T-helper 2 cell treated with Interferon-gamma antibody and Interleukin-4, amounts not matched to agents 5 μg/mL and 100 μg/mL, for 36 hours (primary cell): ENCODE measurements at regions not wholly inside any gene's neighbourhood (a gene's known extent, or its start where the extent isn't known, plus 50 kb on each side); places are given as distances from the start of the nearest gene placed in this dataset.
A peak's percentile ranks its signal among the peaks of the same experiment; 100 is the strongest.

ENCODE experiments used
- DNase-seq: peaks from one replicate; pipeline ENCODE4 v3.0.0; 2021; ENCODE audit warnings: low spot score
- H3K27ac Mint-ChIP-seq: one replicate; pipeline ENCODE4 v1.8.0; 2021; ENCODE audit warnings: mild to moderate bottlenecking, mixed read lengths
- H3K27me3 Mint-ChIP-seq: one replicate; pipeline ENCODE4 v1.8.0; 2021; ENCODE audit warnings: low read depth, mixed read lengths
- H3K36me3 Mint-ChIP-seq: one replicate; pipeline ENCODE4 v1.8.0; 2021; ENCODE audit warnings: low read depth, mixed read lengths
- H3K4me1 Mint-ChIP-seq: one replicate; pipeline ENCODE4 v1.8.0; 2021; ENCODE audit warnings: low read depth, mixed read lengths
- H3K4me3 Mint-ChIP-seq: one replicate; pipeline ENCODE4 v1.8.0; 2022; ENCODE audit warnings: mild to moderate bottlenecking, moderate library complexity, mixed read lengths
- H3K9me3 Mint-ChIP-seq: one replicate; pipeline ENCODE4 v1.8.0; 2021; ENCODE audit warnings: mixed read lengths

GRCh38 chr1:198936371-198937083 lies 297.7 kb downstream of the PTPRC start:
- Mint-ChIP-seq H3K4me3 (no peak overlapping the region), H3K36me3 (peaks cover 21% of the 10 kb centered on the region), H3K27ac (peak overlapping the region; percentile 94), H3K4me1 (peaks cover 26% of the 10 kb centered on the region), H3K9me3 (peaks cover 7% of the 10 kb centered on the region), H3K27me3 (no peaks in the 10 kb centered on the region)
- no peak for DNase-seq

- H3K36me3 Mint-ChIP-seq = peaks cover 18% of the 10 kb centered on the region
- DNase-seq = peak; percentile 75
- no peaks in the 10 kb centered on the region for H3K27me3 Mint-ChIP-seq
- peak overlapping the region; percentile 94 for H3K27ac Mint-ChIP-seq
- peaks cover 23% of the 10 kb centered on the region for H3K4me1 Mint-ChIP-seq
- peaks cover 10% of the 10 kb centered on the region for H3K9me3 Mint-ChIP-seq
- no peak overlapping the region for H3K4me3 Mint-ChIP-seq
Measured at GRCh38 chr1:198937231-198938031, 298.6 kb downstream of the PTPRC start.

- Mint-ChIP-seq H3K9me3 (peaks cover 10% of the 10 kb centered on the region), H3K4me1 (peaks cover 11% of the 10 kb centered on the region), H3K27ac (no peak overlapping the region), H3K36me3 (peaks cover 8% of the 10 kb centered on the region), H3K27me3 (no peaks in the 10 kb centered on the region), H3K4me3 (no peak overlapping the region)
- no peak for DNase-seq
Measured at GRCh38 chr1:198939286-198939685, 300.4 kb downstream of the PTPRC start.

- peaks cover 10% of the 10 kb centered on the region for H3K9me3 Mint-ChIP-seq
- H3K36me3 Mint-ChIP-seq = peaks cover 8% of the 10 kb centered on the region
- H3K4me1 Mint-ChIP-seq = peaks cover 11% of the 10 kb centered on the region
- no peak overlapping the region for H3K27ac Mint-ChIP-seq
- H3K4me3 Mint-ChIP-seq = no peak overlapping the region
- DNase-seq = no peak
- no peaks in the 10 kb centered on the region for H3K27me3 Mint-ChIP-seq
Measured at GRCh38 chr1:198939956-198940355, 301.1 kb downstream of the PTPRC start.

- peaks cover 10% of the 10 kb centered on the region for H3K4me1 Mint-ChIP-seq
- H3K9me3 Mint-ChIP-seq = peaks cover 10% of the 10 kb centered on the region
- H3K36me3 Mint-ChIP-seq = peaks cover 2% of the 10 kb centered on the region
- DNase-seq = no peak
- no peak overlapping the region for H3K4me3 Mint-ChIP-seq
- H3K27ac Mint-ChIP-seq = no peak overlapping the region
- H3K27me3 Mint-ChIP-seq = no peaks in the 10 kb centered on the region
Measured at GRCh38 chr1:198942466-198942865, 303.6 kb downstream of the PTPRC start.

GRCh38 chr1:198943484-198944187 lies 304.8 kb downstream of the PTPRC start:
- no peak overlapping the region for H3K27ac Mint-ChIP-seq
- peaks cover 2% of the 10 kb centered on the region for H3K36me3 Mint-ChIP-seq
- no peak for DNase-seq
- H3K4me3 Mint-ChIP-seq = no peak overlapping the region
- no peaks in the 10 kb centered on the region for H3K27me3 Mint-ChIP-seq
- peaks cover 10% of the 10 kb centered on the region for H3K9me3 Mint-ChIP-seq
- H3K4me1 Mint-ChIP-seq = peaks cover 6% of the 10 kb centered on the region

GRCh38 chr1:198947456-198947855 lies 308.6 kb downstream of the PTPRC start:
- no peaks in the 10 kb centered on the region for H3K9me3 Mint-ChIP-seq
- DNase-seq = no peak
- no peak overlapping the region for H3K4me3 Mint-ChIP-seq
- H3K27ac Mint-ChIP-seq = no peak overlapping the region
- H3K36me3 Mint-ChIP-seq = no peaks in the 10 kb centered on the region
- H3K27me3 Mint-ChIP-seq = no peaks in the 10 kb centered on the region
- H3K4me1 Mint-ChIP-seq = peaks cover 4% of the 10 kb centered on the region

GRCh38 chr1:198948895-198949659 lies 310.2 kb downstream of the PTPRC start:
- no peak overlapping the region for H3K27ac Mint-ChIP-seq
- H3K9me3 Mint-ChIP-seq = peaks cover under 1% of the 10 kb centered on the region
- H3K27me3 Mint-ChIP-seq = no peaks in the 10 kb centered on the region
- no peaks in the 10 kb centered on the region for H3K36me3 Mint-ChIP-seq
- no peak for DNase-seq
- H3K4me3 Mint-ChIP-seq = no peak overlapping the region
- peaks cover 4% of the 10 kb centered on the region for H3K4me1 Mint-ChIP-seq

GRCh38 chr1:198950036-198950435 lies 311.2 kb downstream of the PTPRC start:
- Mint-ChIP-seq H3K36me3 (peaks cover 6% of the 10 kb centered on the region), H3K27me3 (no peaks in the 10 kb centered on the region), H3K27ac (no peak overlapping the region), H3K4me1 (peaks cover 4% of the 10 kb centered on the region), H3K4me3 (no peak overlapping the region), H3K9me3 (peaks cover 10% of the 10 kb centered on the region)
- DNase-seq = no peak

- H3K4me1 Mint-ChIP-seq = peaks cover 22% of the 10 kb centered on the region
Measured at GRCh38 chr1:198955085-198955484, 316.2 kb downstream of the PTPRC start.

GRCh38 chr1:198957044-198957443 lies 318.2 kb downstream of the PTPRC start:
- Mint-ChIP-seq H3K4me1 (peaks cover 23% of the 10 kb centered on the region), H3K4me3 (no peak overlapping the region), H3K36me3 (peaks cover 29% of the 10 kb centered on the region), H3K27ac (no peak overlapping the region), H3K9me3 (peaks cover 41% of the 10 kb centered on the region), H3K27me3 (no peaks in the 10 kb centered on the region)
- no peak for DNase-seq

More at GRCh38 chr1:198955085-198955484, 316.2 kb downstream of the PTPRC start:
- H3K4me3 Mint-ChIP-seq = no peak overlapping the region
- peaks cover 27% of the 10 kb centered on the region for H3K36me3 Mint-ChIP-seq
- no peak for DNase-seq
- no peaks in the 10 kb centered on the region for H3K27me3 Mint-ChIP-seq
- H3K27ac Mint-ChIP-seq = no peak overlapping the region
- peaks cover 36% of the 10 kb centered on the region for H3K9me3 Mint-ChIP-seq

GRCh38 chr1:198959032-198959431 lies 320.2 kb downstream of the PTPRC start:
- Mint-ChIP-seq H3K4me1 (peaks cover 39% of the 10 kb centered on the region), H3K36me3 (peaks cover 44% of the 10 kb centered on the region), H3K27ac (peak overlapping the region; percentile 73), H3K4me3 (peak overlapping the region; percentile 58), H3K27me3 (no peaks in the 10 kb centered on the region), H3K9me3 (peaks cover 60% of the 10 kb centered on the region)
- no peak for DNase-seq

- no peak for DNase-seq
- Mint-ChIP-seq H3K4me1 (peaks cover 45% of the 10 kb centered on the region), H3K36me3 (peaks cover 44% of the 10 kb centered on the region), H3K27me3 (no peaks in the 10 kb centered on the region), H3K27ac (peak overlapping the region; percentile 73), H3K4me3 (peak overlapping the region; percentile 58), H3K9me3 (peaks cover 57% of the 10 kb centered on the region)
Measured at GRCh38 chr1:198959676-198960075, 320.8 kb downstream of the PTPRC start.
